Retina (tissue), 1 donor: ENCODE measurements at regions not wholly inside any gene's neighbourhood (a gene's known extent, or its start where the extent isn't known, plus 50 kb on each side); places are given as distances from the start of the nearest gene placed in this dataset.
"Not testable (repeated sequence)": the region's sequence is repeated elsewhere in the genome, so short reads cannot be mapped to it uniquely, and the experiment has no call there.

Experiments used
- DNase-seq: peaks from one replicate; pipeline ENCODE4 v3.0.0-alpha.2; 2016

DNA sequence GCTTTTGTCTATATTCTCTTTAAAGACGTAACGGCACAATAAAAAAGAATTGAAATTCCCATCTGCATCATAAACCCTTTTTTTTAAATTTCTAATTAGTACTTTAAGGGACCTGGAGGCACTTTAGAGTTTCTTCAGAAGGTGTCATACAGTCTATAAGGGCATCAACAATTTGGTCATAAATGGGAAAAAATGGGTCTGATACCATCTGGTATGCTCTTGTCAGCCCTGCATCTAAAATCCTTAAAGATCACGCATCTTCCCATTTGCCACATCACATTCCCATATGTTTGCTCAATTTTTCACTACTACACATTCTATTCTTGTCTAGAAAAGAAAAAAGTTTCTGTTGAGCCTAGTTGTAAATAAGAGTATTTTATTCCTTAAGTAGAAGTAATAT is 53.8 kb downstream of the COX7C start:
- no peak for DNase-seq

DNA sequence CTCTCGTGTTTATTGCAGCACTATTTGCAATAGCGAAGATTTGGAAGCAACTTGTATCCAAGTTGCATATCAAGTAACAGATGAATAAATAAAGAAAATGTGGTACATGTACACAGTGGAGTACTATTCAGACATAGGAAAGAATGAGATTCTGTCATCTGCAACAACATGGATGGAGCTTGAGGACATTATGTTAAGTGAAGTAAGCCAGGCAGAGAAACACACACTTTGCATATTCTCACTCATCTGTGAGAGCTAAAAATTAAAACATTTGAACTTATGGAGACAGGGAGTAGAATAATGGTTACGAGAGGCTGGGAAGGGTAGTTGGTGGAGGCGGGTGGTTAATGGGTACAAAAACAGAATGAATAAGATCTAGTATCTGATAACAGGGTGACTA is 56.3 kb downstream of the COX7C start:
- no peak for DNase-seq

DNA sequence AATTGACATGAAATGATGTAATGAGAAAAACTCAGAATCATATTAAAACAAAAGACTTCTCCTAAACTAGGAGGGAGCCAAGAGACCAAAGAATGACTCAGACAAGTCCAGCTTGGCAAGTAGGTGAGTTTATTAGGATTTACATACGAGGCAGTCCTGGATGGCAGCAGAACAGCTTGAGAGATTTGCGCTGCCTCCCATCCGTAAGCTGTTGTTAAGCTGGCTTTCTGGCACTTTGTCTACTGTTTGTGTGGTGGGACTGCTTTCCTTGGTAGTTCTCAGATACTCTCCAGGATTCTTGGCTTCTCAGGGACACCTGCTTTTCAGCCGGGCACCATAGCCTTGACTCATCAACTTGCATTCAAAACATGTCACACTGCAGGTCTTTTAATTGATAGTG is 57.6 kb downstream of the COX7C start:
- DNase-seq = no peak

DNA sequence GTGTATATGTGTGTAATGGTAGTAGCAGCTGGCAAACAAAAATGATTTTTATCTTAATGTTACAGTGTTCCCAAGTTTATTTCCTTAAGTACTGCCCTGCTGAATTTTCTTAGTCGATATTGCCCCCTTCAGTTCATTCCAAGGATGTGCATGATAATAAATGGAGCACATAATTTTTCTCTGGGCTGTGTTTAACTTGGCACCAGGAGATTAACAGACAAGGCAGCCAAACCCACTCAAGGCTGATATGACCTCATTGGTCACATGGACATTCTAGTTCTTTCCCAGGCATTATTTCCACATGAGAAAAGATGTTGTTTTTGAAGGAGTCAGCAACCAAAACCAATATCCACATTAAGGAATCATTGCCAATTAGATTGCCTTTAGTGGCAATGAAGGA is 61.8 kb downstream of the COX7C start:
- peak; percentile 38 for DNase-seq

DNA sequence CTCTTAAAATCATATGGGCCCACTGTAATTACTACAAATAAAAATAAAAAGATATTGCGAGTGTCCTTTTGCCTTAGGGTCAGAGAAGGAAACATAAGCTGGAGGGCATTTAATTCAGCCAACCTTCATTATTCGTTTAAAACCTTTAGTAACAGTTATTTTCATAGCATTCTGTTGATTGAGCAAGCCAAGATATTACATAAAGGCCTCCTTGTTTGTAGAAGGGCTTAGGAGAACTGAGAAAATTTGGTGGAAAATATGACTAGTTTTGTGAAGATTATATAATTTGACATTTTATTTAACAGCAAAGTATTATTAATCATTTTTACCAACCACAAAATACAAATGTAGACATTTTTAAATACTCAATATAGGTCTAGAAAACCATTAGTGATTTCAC is 62.2 kb downstream of the COX7C start:
- no peak for DNase-seq

DNA sequence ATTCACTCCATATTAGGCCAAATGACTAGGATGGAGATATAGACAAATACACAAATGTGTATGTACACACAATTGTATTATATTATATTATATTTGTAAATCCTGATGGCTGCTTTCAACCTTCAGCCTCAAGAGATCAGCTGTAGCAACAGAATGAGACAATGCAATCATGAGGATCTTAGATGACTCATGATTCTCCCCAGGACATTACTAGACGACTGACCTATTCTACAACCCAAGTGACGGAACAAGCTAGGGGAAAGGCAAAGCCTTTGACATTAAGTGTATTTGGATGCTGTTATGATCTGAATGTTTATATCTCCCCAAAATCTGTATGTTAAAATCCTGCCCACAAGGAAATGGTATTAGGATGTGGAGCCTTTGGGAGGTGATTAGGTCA is 66.5 kb downstream of the COX7C start:
- DNase-seq = no peak

DNA sequence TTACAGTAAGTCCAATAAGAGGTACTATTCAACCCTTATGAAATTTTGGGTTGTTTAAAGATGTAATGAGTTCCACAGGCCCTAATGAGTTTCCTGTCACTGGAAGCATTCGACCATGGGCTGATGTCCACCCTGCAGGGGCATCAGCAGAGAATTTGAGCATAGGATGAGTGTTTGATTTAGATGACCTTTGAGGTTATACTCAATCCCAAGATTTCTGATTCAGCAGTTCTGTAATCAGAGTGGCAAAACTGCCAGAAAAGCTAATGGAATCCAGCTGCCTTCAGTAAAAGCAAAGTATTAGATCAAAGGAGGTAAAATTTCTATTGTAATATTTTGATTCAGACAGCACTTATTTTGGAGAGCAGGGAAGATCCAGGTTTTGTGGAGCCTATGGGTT is 68.3 kb downstream of the COX7C start:
- peak; percentile 26 for DNase-seq

DNA sequence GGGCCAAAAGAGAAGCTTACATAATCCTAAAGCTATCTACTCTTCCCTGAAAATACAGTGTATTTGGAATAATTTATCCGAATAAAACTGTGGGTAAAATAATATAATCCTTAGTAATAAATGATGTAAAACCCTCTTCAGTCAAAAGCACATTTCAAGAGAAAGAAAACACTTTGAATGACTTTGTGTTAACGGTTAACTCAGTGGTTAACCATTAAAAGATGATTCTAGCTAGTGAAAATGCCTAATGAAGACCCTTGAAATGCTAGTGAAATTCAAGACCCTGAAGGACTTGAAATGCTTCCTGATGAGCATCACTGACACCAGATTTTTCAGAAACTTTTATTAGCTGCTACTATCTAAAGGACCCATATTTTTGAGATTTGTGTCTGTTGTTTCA is 70.7 kb downstream of the COX7C start:
- no peak for DNase-seq

DNA sequence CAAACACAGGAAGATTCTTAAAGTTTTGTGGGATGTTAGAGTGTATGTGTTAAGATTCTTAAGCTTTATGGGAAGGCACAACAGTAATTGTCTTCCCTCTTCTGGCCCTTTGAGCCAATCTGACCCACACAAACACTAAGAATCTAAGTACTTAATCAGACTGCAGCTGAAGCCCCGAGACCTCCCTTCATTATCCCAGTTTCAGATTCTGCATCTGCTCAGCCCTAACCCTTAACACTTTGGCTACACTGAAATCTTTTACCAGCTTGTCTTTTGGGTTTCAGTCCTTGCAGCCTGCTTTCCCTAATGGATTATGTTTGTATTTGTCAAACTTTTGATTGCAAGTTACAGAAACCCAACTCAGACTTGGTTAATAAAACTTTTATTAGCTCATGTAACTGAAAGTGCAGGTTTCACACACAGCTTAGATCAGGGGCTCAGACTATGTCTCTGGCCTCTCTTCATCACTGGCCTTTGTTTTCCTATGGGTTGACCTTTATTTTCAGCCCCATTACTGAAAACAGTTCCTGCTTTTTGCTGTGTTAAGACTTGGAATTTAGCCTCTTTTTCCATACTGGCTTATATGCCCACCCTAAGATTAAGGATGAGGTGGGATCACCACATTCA is 71.5 kb downstream of the COX7C start:
- DNase-seq = no peak

DNA sequence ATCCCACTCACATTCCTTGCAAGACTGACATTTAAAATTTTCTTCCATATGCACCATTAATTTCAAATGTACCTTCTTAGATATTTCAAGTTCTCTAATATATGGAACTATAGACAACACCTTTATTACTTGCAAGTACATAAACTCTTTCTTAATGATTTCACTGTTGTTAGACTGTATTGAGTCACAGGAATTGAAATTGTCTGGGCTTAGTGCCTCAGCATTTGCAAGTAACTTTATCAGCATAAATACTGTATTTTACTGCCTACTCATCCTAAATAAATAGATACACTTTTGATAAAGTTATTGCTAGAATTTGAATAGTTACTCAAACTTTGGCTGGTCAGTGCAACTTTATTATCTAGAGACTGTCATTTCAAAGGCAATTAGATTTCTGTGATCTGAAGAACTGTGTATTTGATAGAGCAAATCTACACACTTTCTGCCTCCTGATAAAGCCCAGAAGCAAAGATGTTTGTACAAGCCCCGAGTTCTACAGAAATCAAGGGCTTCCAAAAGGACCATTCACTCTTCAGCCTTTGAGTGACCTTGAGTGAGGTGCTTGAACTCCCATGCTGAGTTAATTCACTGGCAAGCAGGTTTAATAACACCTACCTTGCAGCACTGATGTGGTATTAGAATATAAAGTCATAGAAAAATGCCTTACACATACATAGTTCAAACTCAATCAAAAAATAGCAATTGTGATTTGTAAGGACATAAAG is 91.6 kb downstream of the COX7C start:
- no peak for DNase-seq

DNA sequence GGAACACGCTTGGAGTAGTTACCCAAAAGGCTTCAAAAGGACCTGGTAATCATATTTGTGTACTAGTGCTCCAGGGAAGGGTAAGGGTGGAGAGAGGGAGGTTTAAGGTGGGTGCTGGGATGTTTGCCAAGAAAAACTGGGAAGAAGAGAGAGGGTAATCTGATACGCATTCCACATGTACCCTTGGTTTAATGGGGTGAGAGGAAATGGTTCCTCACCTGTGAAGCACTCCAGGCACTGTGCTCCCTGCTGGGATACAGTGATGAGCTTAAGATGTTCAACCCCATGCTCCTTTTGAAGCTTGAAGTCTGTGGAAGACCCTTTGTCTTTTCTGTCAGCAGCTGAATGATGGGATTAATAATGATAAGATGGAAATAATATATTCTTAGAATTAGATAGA is 98.4 kb downstream of the COX7C start:
- no peak for DNase-seq

DNA sequence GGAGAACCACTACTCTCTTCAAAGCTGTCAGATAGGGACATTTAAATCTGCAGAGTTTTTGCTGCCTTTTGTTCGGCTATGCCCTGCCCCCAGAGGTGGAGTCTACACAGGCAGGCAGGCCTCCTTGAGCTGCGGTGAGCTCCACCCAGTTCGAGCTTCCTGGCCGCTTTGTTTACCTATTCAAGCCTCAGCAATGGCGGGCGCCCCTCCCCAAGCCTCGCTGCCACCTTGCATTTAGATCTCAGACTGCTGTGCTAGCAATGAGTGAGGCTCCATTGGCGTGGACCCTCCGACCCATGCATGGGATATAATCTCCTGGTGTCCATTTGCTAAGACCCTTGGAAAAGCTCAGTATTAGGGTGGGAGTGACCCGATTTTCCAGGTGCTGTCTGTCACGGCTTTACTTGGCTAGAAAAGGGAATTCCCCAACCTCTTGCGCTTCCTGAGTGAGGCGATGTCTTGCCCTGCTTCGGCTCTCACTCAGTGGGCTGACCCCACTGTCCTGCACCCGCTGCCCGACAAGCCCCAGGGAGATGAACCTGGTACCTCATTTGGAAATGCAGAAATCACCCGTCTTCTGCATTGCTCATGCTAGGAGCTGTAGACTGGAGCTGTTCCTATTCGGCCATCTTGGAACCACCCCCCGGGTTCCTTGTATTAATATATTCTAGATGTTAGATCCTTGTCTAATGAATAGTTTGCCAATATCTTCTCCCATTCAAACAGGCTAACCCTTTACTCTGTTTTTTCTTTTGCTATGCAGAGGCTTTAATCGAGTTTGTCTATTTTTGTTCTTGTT is 113.8 kb downstream of the COX7C start:
- DNase-seq = not testable (repeated sequence)

DNA sequence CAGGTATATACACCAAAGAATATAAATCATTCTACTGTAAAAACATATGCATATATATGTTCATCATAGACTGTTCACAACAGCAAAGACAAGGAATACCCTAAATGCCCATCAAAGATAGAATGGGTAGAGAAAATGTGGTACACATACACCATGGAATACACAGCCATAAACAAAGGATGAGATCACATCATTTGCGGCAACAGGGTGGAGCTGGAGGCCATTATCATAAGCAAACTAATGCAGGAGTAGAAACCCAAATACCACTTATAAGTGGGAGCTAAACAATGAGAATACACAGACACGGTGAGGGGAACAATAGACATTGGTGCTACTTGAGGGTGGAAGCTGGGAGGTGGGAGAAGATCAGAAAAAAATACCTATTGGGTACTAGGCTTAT is 117.6 kb downstream of the COX7C start:
- DNase-seq = no peak

DNA sequence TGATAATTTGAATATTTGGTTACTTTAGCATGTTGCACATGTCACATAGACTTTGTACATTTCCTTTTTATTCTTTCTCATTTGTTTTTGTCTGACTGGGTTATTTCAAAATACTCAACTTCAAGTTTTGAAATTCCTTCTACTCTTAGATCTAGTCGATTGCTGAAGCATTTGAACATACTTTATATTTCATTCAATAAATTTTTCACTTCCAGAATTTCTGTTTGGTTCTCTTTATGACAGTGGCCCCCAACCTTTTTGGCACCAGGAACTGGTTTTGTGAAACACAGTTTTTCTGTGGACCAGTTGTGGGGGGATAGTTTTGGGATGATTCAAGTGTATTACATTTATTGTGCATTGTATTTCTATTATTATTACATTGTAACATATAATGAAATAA is 119.8 kb downstream of the COX7C start:
- no peak for DNase-seq

DNA sequence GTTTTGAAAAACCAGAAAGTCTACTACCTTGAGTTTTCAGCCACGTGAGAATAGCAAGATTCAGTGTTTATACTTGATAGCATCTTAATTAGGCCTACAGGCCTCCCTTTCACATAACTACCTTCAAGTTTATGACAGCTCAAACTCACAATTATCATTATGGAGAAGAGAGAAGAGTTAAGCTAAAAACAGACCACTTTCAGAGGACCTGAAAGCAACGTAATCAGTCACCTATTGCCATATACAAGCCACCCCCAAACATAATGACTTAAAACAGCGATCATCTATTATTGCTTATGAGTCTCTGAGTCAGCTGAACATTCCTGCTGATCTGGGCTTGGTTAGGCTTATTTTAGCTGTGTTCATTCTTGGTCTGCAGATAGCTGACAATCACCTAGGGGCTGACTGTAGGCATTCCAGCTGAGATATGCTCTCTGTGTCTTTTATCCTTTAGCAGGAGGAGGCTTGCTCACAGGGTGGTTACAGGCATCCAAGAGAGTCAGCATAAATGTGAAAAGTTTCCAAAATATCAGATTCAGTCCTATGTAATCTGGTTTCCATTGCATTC is 130.9 kb downstream of the COX7C start:
- no peak for DNase-seq

DNA sequence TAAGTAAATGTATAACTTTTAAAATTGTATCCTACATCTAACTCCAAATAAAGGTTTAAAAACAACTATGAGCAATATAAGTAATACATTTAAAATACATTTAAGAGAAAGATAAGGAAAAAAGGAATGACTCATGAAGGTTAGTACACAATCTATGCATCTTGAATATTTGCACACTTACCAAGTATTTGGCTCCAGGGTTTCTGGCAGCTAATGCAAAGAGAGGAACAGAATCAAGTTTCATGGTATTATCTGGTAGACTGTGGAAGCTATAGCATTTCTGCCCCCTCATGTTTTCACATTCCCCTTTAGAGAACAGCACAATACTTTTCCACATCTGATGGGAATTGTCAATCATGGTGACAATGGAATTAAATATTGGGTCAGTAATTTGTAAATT is 132.1 kb downstream of the COX7C start:
- no peak for DNase-seq

DNA sequence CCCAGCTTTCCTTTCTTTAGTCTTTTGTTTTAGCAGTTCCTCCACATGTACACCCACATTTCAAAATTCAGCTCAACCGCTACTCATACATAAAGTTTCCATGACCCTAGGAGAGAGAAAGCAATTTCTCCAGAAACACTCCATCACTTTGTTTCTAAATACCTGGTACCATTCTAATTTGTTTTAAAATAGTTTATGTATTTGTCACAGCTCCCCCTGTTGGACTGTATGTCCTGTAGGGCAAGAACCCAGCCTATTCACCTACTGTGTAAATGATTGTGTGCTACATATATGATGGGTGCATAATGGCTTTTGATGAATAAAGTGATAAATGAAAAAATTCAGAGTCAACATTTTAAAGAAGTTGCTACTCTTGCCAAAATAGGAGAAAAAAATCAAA is 139.1 kb downstream of the COX7C start:
- DNase-seq = no peak

DNA sequence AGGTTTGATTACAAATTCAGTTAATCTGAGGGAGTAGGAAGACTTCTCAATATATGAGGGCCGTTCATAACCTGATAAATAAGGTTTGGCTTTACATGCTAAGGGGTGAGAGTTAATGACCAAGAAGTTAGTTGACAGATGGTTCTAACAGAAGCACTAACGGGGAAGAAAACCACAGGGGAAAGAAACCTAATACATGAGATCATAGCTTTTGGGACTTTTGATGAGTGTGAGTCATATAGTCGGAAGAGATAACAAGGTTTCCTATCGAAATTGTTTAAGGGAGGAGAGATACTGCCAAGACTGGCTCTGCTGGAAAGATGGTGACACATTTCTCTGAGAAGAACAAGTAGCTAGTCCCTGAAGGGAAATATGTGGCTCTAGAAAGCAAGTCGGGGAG is 140.1 kb downstream of the COX7C start:
- no peak for DNase-seq

DNA sequence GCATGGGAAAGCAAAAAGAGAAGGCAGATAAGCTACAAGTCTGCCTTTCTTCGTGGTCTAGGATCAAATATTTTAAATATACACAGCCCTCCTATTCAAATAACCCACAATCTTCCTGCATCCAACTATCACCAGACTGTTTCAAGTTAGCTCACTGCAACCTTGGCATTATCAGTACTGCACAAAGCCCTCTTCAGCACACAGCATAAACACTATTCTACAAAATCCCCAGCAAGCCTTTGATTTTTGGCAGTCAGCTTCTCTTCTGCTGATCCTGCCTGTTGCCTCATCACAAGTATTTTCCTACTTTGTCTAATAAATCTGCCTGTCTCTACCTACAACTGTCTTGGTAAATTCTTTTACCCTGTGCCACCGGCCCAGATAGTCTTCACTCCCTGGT is 142.9 kb downstream of the COX7C start:
- DNase-seq = no peak

DNA sequence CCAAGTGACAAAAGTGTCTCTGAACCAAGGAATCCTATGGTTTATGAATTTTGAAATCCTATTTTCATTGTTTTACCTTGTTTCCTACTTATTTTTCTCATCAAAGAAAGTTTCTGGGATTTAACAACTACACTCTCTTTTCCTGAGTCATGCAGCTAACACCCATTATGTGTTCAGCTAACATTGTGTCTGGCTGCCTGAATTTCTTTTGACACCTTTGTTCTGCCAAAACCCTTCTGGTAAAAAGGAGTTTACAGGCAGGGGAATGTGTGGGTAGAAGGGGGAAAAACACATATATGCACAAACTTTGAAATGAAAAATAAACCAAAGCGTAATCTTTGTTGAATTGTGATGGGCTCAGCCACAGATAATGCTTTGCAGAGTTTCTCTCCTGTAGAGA is 146.2 kb downstream of the COX7C start:
- DNase-seq = no peak

DNA sequence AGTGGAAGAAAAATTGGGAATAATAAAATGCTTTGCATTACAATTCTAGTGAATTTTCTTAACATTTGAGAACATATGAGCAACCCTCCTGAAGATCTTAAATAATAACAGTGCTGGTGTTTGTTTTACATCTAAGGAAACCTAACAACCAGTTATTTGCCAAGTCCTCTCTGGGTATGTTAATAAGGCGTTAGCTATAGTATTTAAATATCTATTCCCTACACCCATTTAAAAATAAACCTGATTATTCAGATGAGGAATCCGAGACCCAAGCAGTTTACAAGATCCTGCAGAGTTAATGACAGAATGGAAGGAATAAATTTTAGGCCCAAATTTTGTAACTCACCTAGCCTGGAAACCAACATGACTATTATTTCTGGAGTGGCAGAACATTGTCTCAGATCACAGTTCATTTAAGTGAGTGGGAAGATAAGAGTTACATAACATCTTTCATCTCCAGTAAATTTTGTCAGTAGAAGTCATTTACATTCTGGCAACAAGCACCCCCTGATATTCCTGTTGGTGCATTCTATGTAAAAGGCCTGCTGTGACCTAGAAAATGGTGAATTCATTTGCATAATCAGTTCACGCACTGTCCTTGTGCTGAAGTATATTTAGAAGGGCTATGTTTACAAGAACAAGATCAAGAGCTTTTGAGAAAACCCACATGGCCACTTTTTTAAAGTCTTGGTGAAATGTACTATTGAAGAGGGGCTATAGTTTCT is 148.2 kb downstream of the COX7C start:
- DNase-seq = no peak

DNA sequence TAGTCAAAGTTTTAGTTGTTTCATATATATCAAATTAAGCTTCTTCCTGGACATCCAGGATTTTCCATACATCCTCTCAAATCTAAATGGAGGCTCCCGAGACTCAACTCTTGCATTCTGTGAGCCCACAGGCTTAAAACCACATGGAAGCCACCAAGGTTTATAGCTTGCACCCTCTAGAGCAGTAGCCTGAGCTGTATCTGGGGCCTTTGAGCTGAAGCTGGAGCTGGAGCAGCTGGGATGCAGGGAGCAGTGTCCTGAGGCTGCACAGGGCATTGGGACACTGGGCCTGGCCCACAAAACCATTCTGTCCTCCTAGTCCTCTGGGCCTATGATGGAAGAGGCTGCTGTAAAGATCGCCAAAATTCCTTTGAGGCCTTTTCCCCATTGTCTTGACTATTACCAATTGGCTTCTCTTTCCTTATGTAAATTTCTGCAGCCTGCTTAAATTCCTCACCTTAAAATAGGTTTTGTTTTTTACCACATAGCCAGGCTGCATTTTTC is 151.0 kb downstream of the COX7C start:
- DNase-seq = no peak

DNA sequence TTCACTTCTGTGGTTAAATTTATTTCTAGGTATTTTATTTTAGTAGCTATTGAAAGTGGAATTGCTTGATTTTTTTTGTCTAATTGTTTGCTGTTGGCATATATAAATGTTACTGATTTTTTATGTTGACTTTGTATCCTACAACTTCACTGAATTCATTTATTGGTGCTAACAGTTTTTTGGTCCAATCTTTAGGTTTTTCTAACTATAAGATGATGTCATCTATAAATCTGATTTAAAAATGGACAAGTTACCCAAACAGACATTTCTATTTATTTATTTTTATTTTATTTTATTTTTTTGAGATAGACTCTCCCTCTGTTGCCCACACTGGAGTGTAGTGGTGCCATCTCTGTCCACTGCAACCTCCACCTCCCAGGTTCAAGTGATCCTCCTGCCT is 162.3 kb downstream of the COX7C start:
- DNase-seq = no peak
